C4-2B (cell line): ENCODE measurements at regions not wholly inside any gene's neighbourhood (a gene's known extent, or its start where the extent isn't known, plus 50 kb on each side); places are given as distances from the start of the nearest gene placed in this dataset.

ENCODE experiments used
- CTCF ChIP-seq: fragments of 450-650 bp; conservative IDR thresholded peaks from 2 replicates; pipeline ENCODE4 v1.5.1; 2017; ENCODE audit warnings: mild to moderate bottlenecking
- ZFX ChIP-seq: fragments of 450-650 bp; IDR thresholded peaks from 2 replicates; pipeline ENCODE4 v1.6.1; 2017

- TF ChIP-seq CTCF (no peak), ZFX (no peak)
Measured at GRCh38 chr1:226498640-226499008, 49.9 kb upstream of the STUM start.
